ENCODE measurements at regions not wholly inside any gene's neighbourhood (a gene's known extent, or its start where the extent isn't known, plus 50 kb on each side); places are given as distances from the start of the nearest gene placed in this dataset.

- H3K4me3 ChIP-seq (replicated peaks; ENCODE audit: low read depth, low read length), result no peak overlapping the region
- no peak for DNase-seq (ENCODE audit: extremely low read depth, low read depth)
- no peak for TF ChIP-seq CTCF (IDR thresholded peaks at IDR 0.05; ENCODE audit: low read depth, low read length, missing control alignments)
Measured at GRCh38 chr3:103693831-103694230, 1259.0 kb downstream of the ZPLD1 start.

GRCh38 chr3:103698646-103699045 lies 1263.8 kb downstream of the ZPLD1 start:
- no peak for DNase-seq (ENCODE audit: extremely low read depth, low read depth)
- H3K4me3 ChIP-seq (replicated peaks; ENCODE audit: low read depth, low read length), result no peak overlapping the region
- TF ChIP-seq CTCF (IDR thresholded peaks at IDR 0.05; ENCODE audit: low read depth, low read length, missing control alignments), result no peak

GRCh38 chr3:103699228-103699627 lies 1264.4 kb downstream of the ZPLD1 start:
- H3K4me3 ChIP-seq (replicated peaks; ENCODE audit: low read depth, low read length), result no peak overlapping the region
- no peak for TF ChIP-seq CTCF (IDR thresholded peaks at IDR 0.05; ENCODE audit: low read depth, low read length, missing control alignments)
- DNase-seq (ENCODE audit: extremely low read depth, low read depth), result no peak

GRCh38 chr3:103705641-103706040 lies 1270.8 kb downstream of the ZPLD1 start:
- no peak overlapping the region for H3K4me3 ChIP-seq (replicated peaks; ENCODE audit: low read depth, low read length)
- no peak for TF ChIP-seq CTCF (IDR thresholded peaks at IDR 0.05; ENCODE audit: low read depth, low read length, missing control alignments)
- DNase-seq (ENCODE audit: extremely low read depth, low read depth), result no peak

GRCh38 chr3:103706671-103707070 lies 1271.9 kb downstream of the ZPLD1 start:
- TF ChIP-seq CTCF (IDR thresholded peaks at IDR 0.05; ENCODE audit: low read depth, low read length, missing control alignments), result no peak
- DNase-seq (ENCODE audit: extremely low read depth, low read depth), result no peak
- no peak overlapping the region for H3K4me3 ChIP-seq (replicated peaks; ENCODE audit: low read depth, low read length)

GRCh38 chr3:103711670-103712069 lies 1276.9 kb downstream of the ZPLD1 start:
- DNase-seq (ENCODE audit: extremely low read depth, low read depth), result no peak
- TF ChIP-seq CTCF (IDR thresholded peaks at IDR 0.05; ENCODE audit: low read depth, low read length, missing control alignments), result no peak
- H3K4me3 ChIP-seq (replicated peaks; ENCODE audit: low read depth, low read length), result no peak overlapping the region

- no peak overlapping the region for H3K4me3 ChIP-seq (replicated peaks; ENCODE audit: low read depth, low read length)
- DNase-seq (ENCODE audit: extremely low read depth, low read depth), result no peak
- no peak for TF ChIP-seq CTCF (IDR thresholded peaks at IDR 0.05; ENCODE audit: low read depth, low read length, missing control alignments)
Measured at GRCh38 chr3:103712320-103713008, 1277.6 kb downstream of the ZPLD1 start.

All from HFF-Myc (cell line).